Muscle of back (tissue), 3 donors: ENCODE measurements at regions not wholly inside any gene's neighbourhood (a gene's known extent, or its start where the extent isn't known, plus 50 kb on each side); places are given as distances from the start of the nearest gene placed in this dataset.

Experiments used
- DNase-seq, 3 donors: peaks; one replicate each; pipeline versions ENCODE4 v3.0.0 to v3.0.0-alpha.2; 2013

DNA sequence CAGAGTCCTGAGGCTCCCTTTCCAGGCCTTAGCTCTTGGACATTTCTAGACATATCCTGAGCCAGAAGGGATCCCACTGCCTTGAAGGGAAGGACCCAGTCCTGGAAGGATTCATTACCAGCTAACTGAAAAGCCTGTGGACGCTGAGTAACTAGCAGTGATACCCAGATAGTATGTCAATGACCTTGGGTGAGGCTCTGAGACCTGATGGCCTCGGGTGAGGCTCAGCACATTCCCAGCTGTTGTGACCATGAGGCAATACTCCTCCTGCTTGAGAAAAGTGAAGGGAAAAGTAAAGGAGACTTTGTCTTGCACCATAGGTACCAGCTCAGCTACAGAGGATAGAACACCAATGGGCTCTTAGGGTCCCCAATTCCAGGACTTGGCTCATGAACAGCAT lies 268.1 kb downstream of the DKK2 start:
- DNase-seq = peak in 1 of 3 donors; percentile 29

DNA sequence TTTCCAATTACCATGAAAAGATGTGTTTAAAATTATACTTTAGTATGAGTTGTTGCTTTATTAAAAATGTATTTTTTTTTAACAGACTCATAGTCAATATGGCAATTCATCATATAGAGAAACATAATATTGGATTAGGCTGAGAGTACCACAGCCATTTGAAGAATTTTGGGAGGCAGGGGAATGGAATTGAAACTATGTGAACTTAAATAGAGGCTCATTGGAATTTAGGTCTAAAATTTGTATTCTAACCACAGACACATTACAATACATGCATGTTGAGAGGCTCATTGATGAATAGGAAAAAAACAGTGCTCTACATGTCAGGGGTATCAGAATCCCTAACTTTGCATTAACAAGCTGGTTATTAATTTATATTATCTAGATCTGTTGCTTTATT lies 269.6 kb downstream of the DKK2 start:
- DNase-seq = peak in 1 of 3 donors; percentile 69

DNA sequence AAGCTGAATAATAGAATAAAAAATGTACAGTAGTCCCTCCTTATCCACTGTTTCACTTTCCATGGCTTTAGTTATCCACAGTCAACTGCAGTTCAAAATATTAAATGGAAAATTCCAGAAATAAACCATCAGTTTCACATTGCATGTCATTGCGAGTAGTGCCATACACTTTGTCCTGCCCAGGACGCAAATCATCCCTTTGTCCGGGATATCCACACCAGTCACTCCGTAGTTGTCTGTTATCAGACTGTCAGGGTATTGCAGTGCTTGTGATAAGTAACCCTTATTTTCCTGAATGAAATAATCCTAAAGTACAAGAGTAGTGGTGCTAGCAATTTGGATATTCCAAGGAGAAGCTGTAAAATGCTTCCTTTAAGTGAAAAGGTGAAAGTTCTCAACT lies 271.3 kb downstream of the DKK2 start:
- no peak for DNase-seq

DNA sequence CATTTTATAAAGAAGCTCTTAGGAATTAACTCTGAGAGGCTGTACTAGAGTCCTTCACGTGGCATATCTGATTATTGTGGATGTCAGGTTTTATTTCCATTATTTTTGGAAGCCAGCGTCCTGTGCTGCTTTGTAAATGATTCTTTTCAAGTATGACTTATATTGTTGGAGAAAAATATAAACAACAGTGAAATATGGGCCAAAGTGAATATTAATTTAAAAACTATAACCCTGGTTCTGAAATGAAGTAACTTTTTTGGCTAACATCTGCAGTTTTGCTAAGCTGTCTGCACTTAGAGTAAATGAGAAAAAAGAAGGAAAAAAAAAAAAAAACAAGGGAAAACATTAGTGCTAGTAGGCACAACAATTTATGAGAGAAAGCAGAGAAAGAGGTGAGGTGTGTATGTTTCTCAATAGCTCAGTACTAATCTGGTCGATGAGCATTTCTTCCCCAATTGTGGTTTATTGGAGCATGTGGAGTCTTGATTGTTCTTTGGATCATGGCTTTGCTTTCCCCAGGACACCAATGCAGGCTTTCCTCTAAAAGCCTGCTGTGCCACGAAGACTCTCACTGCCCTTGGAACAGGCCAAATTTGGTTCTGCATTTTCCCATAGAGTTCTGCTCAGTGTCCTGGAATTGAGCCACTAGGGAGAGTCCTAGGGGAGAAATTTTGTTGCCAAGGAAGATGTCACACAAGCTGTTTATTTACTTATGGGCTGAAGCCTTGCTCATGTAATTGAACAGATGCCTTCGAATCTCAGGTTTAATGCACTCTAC lies 273.3 kb downstream of the DKK2 start:
- peak; percentile 52 to 87 (median 65) for DNase-seq

DNA sequence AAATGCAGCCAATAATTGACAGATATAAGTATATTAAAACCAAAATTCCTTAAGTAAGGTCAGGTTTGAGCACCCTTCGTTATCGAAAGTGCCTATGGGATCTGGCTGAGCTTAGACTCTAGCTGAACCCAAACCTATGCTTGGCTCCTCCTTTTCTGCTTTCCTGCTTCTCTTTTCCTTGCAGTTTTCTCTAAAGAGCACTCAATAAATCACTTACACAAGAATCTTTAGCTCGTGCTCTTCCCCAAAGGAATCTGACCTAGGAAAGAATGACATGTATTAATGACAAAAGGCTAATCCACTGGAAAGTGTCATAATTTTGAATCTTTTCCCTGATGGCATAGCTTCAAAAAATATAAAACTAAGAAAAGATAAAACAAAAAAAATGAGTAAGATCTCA lies 282.7 kb downstream of the DKK2 start:
- peak in 2 of 3 donors; percentile 13 to 26 for DNase-seq

DNA sequence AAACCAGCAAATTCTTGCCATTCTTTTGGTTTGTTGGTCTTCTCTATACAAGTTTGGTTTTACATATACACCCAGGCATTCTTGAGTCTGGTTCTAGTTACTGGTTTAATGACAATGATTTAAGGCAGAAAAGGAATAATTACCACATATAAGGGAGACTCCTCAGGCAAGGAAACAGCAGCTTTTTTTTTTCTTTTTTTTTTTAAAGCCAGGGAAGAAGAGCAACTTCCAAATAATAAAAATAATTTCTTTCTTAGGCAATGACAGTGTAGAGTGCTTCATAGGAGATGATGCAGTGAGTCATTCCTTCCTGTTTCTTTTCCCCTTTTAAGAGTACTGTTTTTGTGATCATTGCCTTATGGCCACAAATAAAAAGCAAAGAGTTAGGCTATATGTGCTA lies 289.7 kb downstream of the DKK2 start:
- peak in 1 of 3 donors; percentile 69 for DNase-seq

DNA sequence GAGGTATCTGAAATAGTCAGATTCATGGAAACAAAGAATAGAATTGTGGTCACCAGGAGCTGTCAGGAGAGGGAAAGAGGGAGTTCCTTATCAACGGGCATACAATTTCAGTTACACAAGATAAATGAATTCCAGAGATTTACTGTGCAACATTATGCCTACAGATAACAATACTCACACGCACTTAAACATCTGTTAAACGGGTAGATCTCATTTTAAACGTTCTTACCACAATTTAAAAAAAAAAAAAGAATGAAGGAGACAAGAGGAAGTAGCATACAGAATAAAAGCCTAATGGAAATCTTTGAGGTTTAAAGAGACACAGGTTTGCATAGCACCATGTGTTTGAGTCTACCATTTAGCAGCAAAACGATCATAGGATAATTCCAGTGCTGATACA lies 298.0 kb downstream of the DKK2 start:
- DNase-seq = no peak

DNA sequence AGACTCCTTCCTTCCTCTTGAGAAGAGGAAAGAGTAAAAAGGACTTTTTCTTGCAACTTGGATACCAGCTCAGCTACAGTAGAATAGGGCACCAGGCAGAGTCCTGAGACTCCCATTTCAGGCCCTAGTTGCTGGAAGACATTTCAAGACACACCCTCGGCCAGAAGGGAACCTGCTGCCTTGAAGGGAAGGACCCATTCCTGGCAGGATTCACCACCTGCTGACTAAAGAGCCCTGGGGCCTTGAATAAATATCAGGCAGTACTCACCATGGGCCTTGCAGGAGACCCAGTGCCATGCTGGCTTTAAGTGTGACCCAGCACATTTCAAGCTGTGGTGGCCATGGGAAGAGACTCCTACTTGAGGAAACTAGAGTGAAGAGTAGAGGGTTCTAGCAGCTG lies 317.6 kb downstream of the DKK2 start:
- DNase-seq = no peak

DNA sequence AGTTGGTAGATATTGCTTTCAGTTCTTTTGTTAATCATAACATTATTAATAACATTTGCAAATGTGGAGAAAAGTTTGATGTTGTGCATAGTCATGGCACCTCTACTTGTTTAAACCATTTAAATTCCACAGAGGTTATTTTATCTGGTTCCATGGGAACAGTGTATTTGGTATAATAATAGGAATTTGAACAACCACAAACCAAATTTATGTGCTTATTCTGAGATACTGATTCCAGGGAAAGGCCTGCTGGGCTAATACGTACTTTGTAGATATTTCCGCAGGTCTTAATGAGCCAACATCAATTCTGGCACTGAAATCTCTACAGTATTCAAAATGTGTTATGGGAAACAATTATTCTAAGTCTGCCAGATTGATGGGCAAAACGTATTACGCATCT lies 319.0 kb downstream of the DKK2 start:
- peak in 2 of 3 donors; percentile 32 to 40 for DNase-seq

DNA sequence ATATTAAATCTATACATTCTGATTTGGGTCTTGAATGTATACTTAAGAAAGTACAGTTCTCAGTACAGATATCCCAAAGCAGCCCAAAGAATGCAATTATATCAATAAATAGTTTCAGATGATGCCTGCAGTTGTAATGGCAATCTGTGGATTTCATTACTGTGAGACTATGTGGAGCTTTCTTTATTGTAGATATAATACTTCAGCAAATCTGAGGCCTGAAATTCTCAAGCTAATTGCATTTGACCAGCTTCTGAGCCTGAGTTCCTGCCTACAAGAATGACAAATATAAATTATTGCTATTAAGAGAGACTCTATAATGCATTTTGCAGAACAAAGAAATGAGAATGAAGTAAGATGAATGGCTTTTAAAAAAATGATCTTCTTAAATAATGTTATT lies 320.3 kb downstream of the DKK2 start:
- DNase-seq = no peak

DNA sequence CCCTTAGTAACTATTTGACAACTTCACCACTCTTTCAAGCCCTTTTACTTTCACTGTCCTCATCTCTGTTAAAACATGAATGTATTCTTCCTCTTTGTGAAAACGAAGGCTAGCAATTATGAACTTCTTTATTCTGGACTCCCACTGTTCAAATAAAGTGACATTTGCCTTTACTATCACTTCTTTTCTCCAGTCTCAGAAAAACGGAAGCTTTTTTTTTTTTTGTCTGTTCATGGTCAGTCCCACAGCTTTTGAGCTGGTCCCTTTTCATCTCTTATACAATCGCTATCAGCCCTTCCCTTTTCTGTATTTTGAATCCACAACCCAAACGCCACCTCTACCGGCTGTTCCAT lies 327.7 kb downstream of the DKK2 start:
- DNase-seq = no peak

DNA sequence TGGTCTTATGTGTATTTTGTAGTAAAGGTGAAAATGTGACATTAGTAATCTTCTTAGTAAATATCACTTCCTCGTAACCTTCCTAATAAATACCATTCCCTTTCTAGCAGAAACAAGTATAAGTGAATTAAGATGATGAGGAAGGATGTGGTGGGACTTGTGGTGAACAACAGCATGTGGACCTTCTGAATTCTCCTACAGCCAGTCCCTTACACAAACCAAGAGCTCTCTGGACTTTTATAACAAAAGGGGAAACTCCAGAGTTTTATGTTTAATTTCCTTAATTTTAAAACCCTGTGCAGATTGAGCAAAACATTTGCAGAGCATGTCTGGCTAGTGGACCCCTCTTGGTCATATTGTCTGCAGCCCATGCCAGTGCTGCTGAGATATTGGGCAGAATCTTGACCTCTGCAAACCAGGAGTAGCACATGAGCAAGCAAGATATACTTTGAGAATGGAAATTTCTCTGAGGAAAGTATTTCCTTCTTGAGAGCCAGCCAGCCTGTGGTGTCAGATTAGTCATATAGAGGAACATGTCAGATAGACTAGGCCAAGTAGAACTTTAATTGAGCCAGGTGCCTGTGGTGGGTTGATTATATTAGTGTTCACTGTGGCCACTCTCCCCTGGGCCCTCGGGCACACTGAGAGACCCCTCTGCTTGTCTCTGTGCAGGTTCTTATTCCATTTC lies 328.2 kb downstream of the DKK2 start:
- peak in 1 of 3 donors; percentile 37 for DNase-seq

DNA sequence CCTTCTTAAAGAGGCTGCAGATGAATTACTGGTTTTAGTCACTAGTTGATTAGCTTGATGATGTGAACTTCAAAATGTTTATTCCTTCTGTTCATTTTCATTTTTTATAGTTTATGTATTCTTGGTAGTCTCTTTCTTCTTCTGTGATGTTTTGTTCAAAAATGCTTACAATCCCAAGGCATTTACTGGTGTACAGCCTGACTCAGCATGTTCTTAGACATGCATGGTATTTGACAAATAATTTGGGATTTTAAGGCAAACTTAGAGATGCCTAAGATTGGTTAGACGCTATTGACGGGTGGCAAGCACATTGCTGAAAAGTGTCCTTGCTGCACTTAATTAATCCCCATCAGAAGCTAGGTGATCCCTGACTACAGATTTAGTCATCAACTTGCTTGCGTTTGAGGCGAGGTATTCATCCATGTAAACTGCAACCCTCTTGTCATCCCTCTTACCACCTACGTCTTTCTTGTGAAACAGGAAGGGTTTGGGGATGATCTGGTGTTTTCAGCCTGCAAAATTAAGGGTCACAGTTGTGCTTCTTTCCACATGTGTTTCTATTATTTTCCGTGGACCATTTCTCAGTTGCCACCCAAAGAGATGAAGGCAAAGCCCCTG lies 331.8 kb downstream of the DKK2 start:
- no peak for DNase-seq

DNA sequence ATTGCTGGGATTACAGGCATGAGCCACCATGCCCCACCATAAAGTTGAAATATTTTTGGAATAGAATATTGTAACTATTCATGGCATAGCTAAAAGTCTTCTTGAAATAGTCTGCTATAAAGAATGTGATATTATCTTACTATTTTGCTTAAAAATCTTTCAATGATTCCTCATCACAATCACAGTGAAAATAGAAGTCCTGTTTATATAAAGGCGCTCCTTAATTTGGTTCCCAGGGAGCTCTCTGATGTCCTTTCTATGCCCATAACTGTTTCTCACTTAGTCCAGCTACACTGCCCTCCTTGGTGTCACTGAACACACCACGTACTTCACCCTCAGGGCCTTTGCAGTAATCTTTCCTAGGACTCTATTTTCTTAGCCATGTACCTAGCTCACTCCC lies 331.7 kb upstream of the GIMD1 start:
- DNase-seq = no peak

DNA sequence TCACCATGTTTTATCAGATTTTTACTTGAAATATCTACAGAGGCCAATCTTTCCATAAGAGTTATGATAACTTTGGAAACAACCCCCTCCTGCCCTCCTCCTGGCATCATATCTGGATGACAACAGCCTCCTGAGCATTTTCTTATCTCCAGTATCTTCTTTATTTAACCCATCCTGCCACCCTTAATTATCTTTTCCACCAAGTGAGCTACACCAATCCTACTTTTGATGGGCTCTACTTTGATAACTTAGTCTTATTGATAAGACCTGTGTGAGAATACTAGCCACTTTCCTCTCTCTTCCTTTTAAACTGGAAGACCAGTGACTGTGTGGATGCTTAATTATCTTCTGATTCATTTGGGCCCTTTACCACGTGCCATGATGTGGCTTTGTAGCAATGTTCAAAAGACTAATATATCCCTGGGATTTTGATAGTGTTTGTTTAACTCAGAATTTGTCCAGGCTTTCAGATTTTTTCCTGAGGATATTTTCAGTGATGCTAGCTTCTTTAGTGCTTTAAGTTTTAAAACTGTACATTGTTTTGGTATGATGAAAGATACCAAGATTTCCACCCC lies 330.1 kb upstream of the GIMD1 start:
- DNase-seq = no peak

DNA sequence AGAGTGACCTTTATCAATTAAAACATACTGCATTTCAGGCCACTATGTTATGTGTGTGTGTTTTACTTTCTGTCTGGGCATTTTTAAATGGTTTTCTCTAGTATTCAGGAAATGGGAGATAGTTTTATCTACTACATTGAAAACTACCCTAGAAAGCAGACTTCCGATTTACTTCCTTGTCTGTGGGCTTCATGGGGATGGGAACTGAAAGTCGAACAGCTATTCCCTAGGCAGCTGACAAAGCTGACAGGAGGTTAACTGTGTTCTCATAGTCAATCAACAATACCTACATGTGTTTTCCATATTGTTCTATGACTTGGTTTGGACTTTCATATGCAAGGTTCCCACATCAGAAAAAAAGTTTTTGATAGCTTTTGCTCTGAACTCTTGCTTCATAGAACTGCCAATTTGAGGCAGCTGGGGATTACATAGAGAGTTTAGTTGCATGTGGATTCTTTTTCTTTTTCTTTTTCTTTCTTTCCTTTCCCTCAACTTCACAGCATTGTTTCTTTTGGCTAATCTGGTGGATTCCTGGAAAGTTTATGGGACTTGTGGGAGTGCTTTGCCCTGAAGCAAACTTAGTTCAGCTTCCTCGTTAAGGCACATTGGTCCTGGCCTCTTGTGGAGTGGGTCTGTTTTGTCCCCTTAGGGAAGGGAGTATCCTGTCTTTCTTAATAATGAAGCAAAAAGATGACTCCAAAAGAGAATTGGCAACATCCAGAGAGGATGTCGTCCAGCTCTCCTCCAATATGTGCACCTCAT lies 327.1 kb upstream of the GIMD1 start:
- DNase-seq = peak in 2 of 3 donors; percentile 52 to 82

DNA sequence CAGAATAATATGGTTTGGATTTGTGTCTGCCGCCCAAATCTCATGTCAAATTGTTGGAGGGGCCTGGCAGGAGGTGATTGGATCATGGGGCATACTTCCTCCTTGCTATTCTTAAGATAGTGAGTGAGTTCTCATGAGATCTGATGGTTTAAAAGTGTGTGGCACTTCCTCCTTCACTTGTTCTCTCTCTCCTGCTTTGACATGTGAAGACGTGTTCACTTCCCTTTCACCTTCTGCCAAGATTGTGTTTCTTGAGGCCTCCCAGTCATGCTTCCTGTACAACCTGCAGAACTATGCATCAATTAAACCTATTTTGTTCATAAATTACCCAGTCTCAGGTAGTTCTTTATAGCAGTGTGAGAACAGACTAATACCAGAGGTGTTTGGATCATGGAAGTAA lies 325.7 kb upstream of the GIMD1 start:
- no peak for DNase-seq

DNA sequence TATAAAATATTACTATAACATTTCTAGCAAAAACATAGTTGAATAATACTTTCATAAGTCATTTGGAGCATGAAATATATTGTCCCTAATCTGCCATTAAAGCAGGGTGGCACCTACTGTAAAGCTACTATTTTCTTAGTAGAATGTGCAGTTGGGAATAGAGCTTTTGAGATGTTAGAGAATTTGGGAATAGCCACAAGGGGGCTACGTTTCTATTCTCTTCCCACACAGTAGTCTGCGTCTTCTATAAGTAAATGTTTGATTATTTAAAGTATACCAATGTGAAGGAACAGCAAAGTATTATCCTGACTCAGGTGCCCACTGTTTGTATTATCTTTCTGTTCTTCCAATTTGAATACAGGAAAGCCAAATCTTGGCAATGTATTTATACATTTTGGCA lies 323.2 kb upstream of the GIMD1 start:
- DNase-seq = no peak

DNA sequence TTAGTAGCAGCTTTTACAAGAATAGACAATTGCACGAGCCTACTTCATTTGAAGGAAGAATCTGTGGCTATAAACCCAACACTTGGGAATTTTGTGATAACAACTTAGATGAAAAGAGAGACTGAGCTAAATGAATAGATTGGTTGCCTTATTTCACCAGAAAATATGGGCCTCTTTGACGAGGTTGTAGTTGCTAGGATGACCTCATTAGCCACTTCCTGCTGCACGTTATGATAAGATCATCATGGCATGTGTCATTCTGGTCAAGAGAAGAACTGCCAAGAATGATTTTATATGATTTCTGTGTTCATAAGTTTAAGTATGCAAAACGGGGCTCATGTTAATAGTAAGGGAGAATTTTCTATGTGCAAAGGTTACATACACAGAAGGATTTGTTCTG lies 321.9 kb upstream of the GIMD1 start:
- DNase-seq = peak in 1 of 3 donors; percentile 12

DNA sequence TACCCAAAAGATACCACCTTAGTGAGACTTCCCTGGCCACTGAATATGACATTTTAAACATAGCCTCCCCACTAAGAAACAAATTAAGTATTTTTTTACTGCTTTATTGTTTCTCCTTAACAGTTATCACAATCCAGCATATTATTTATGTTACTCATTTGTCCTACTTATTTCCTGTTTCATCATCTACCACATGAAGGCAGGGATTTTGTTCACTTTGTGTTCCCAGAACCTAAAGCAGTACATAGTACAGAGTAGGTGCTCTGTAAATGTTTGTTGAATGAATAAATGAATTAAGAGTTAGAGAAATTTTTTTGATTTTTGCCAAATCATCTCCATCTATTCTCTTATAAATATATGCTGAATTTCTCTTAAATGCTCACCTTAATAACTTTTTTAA lies 318.4 kb upstream of the GIMD1 start:
- DNase-seq = no peak

DNA sequence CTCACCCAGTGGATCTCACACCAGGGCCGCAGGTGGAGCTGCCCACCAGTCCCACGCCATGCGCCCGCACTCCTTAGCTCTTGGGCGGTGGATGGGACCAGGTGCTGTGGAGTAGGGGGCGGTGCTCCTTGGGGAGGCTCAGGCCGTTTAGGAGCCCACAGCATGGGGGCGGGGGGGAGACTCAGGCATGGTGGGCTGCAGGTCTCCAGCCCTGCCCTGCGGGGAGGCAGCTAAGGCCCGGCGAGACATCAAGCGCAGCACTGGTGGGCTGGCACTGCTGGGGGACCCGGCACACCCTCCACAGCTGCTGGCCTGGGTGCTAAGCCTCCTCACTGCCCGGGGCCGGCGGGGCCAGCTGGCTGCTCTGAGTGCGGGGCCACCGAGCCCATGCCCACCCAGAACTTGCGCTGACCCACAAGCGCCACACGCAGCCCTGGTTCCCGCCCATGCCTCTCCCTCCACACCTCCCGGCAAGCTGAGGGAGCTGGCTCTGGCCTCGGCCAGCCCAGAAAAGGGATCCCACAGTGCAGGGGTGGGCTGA lies 312.9 kb upstream of the GIMD1 start:
- DNase-seq = no peak

DNA sequence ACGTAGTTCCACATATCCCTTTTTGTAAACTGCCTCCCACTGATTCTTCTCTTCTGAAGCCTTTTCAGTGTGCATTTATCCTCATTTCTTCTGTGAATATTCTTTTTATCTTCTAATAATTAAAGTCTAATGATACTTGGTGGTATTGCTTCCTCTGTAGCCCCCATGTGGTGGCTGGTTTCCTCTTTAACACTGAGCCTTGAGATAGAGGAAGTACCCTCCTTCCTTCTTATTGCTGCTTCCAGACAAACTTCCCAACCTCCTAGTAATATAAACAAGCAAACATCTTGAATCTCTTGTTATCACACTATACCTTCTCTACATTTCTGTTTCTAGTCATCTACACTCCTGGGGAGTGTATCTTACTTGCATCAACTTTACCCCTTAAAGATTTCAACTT lies 310.5 kb upstream of the GIMD1 start:
- DNase-seq = no peak
